H1 (cell line): ENCODE measurements at regions not wholly inside any gene's neighbourhood (a gene's known extent, or its start where the extent isn't known, plus 50 kb on each side); places are given as distances from the start of the nearest gene placed in this dataset.

Experiments used
- CTCF ChIA-PET: fragments of 300-600 bp; sonication (Branson Sonifier 250); formaldehyde crosslinking; loops from one replicate; lab custom pipeline; 2021; ENCODE audit not compliant: partially characterized antibody; lab: Charles Lee
- POLR2A ChIA-PET: fragments of 300-600 bp; sonication (Branson Sonifier 250); formaldehyde crosslinking; loops from one replicate; lab custom pipeline; 2021; ENCODE audit warnings: inconsistent platforms; ENCODE audit not compliant: partially characterized antibody; lab: Charles Lee
- DNase-seq, 2 experiments: peaks; one replicate each; pipeline versions ENCODE4 v3.0.0 to v3.0.0-alpha.2; 2010 to 2022; ENCODE audit warnings: low spot score in 2 of 2, low read depth in 1 of 2, mixed read lengths in 1 of 2
- FAIRE-seq: peaks from 2 replicates; lab custom pipeline; 2011; peaks lifted over from hg19 to GRCh38; lab: Jason Lieb, UNC
- H2AFZ ChIP-seq: 2 replicates; pipeline ENCODE4 v1.8.1; 2012; ENCODE audit warnings: low read length, inconsistent platforms
- H2AK5ac ChIP-seq: 2 replicates; pipeline ENCODE4 v1.6.1; 2013; ENCODE audit warnings: low read depth, low read length
- H2BK120ac ChIP-seq: replicated peaks from 2 replicates; pipeline ENCODE3; 2013; ENCODE audit warnings: low read depth, low read length, inconsistent platforms
- H2BK12ac ChIP-seq: 2 replicates; pipeline ENCODE4 v1.6.1; 2013; ENCODE audit warnings: low read depth, low read length
- H2BK15ac ChIP-seq: 2 replicates; pipeline ENCODE4 v1.6.1; 2013; ENCODE audit warnings: low read length
- H2BK20ac ChIP-seq: 2 replicates; pipeline ENCODE4 v1.6.1; 2013; ENCODE audit warnings: low read length
- H2BK5ac ChIP-seq: 2 replicates; pipeline ENCODE4 v1.6.1; 2013; ENCODE audit warnings: low read depth, low read length
- H3K14ac ChIP-seq: 2 replicates; pipeline ENCODE4 v1.6.1; 2013; ENCODE audit warnings: inconsistent platforms; ENCODE audit not compliant: insufficient read length
- H3K18ac ChIP-seq: 2 replicates; pipeline ENCODE4 v1.6.1; 2013; ENCODE audit warnings: low read length; ENCODE audit errors: extremely low read depth
- H3K23ac ChIP-seq: 2 replicates; pipeline ENCODE4 v1.6.1; 2013; ENCODE audit warnings: inconsistent platforms; ENCODE audit not compliant: insufficient read length
- H3K23me2 ChIP-seq: 2 replicates; pipeline ENCODE4 v1.6.1; 2013; ENCODE audit warnings: low read depth, low read length
- H3K27ac ChIP-seq: 2 replicates; pipeline ENCODE4 v1.6.1; 2011; ENCODE audit warnings: low read depth, low read length, inconsistent platforms
- H3K27me3 ChIP-seq, 4 experiments: replicated peaks in 1 of 4; 1 replicate in 1 of 4; 2 replicates in 3 of 4; pipeline versions ENCODE4 v1.6.1 to v1.8.1; 2011 to 2013; ENCODE audit warnings: low read length in 3 of 4, mild to moderate bottlenecking in 3 of 4, inconsistent platforms in 2 of 4, mixed read lengths in 2 of 4, moderate library complexity in 1 of 4; ENCODE audit not compliant: control insufficient read depth in 3 of 4, insufficient read depth in 3 of 4; ENCODE audit errors: extremely low read depth in 1 of 4
- H3K36me3 ChIP-seq, 4 experiments: 2 replicates each; pipeline versions ENCODE4 v1.6.1 to v1.8.1; 2011 to 2013; ENCODE audit warnings: mild to moderate bottlenecking in 4 of 4, low read length in 3 of 4, moderate library complexity in 2 of 4, control low read depth in 1 of 4, inconsistent platforms in 1 of 4; ENCODE audit not compliant: insufficient read depth in 4 of 4, control insufficient read depth in 2 of 4
- H3K4ac ChIP-seq: replicated peaks from 2 replicates; pipeline ENCODE3; 2013; ENCODE audit warnings: low read length, low read depth, mixed read lengths, inconsistent platforms; ENCODE audit not compliant: insufficient read length
- H3K4me1 ChIP-seq, 4 experiments: replicated peaks in 1 of 4; 1 replicate in 1 of 4; 2 replicates in 3 of 4; pipeline versions ENCODE4 v1.6.1 to v1.8.1; 2011 to 2013; ENCODE audit warnings: low read length in 3 of 4, inconsistent platforms in 2 of 4, mixed read lengths in 1 of 4; ENCODE audit not compliant: insufficient read depth in 4 of 4, control insufficient read depth in 3 of 4
- H3K4me2 ChIP-seq, 2 experiments: 2 replicates each; pipeline versions ENCODE4 v1.6.1 to v1.8.1; 2011 to 2013; ENCODE audit warnings: low read depth in 2 of 2, low read length in 2 of 2, control low read depth in 1 of 2, inconsistent platforms in 1 of 2, mild to moderate bottlenecking in 1 of 2; ENCODE audit not compliant: insufficient read depth in 1 of 2
- H3K4me3 ChIP-seq, 4 experiments: fragments of 200-600, 300-600 bp in 1 of 4; sonication (generic), shearing (Covaris generic), sonication (Bioruptor Twin) in 1 of 4; 2 replicates each; pipeline versions ENCODE4 v1.5.1 to v1.8.1; 2011 to 2016; ENCODE audit warnings: low read length in 4 of 4, low read depth in 3 of 4, control low read depth in 2 of 4, inconsistent platforms in 2 of 4, mild to moderate bottlenecking in 2 of 4, mixed read lengths in 1 of 4, moderate library complexity in 1 of 4; ENCODE audit not compliant: insufficient read depth in 2 of 4; ENCODE audit errors: extremely low read depth in 1 of 4
- H3K56ac ChIP-seq: replicated peaks from 2 replicates; pipeline ENCODE3; 2013; ENCODE audit warnings: low read depth, mild to moderate bottlenecking, mixed read lengths, low read length, inconsistent platforms; ENCODE audit not compliant: insufficient read length
- H3K79me1 ChIP-seq: 2 replicates; pipeline ENCODE4 v1.6.1; 2013; ENCODE audit warnings: low read depth, low read length, control low read depth
- H3K79me2 ChIP-seq, 2 experiments: 2 replicates each; pipeline versions ENCODE4 v1.6.1 to v1.8.1; 2012 to 2013; ENCODE audit warnings: low read length in 2 of 2, mild to moderate bottlenecking in 2 of 2, inconsistent platforms in 1 of 2; ENCODE audit not compliant: insufficient read depth in 2 of 2, control insufficient read depth in 1 of 2
- H3K9ac ChIP-seq, 4 experiments: replicated peaks in 1 of 4; 1 replicate in 1 of 4; 2 replicates in 3 of 4; pipeline versions ENCODE4 v1.6.1 to v1.8.1; 2011 to 2013; ENCODE audit warnings: low read depth in 3 of 4, low read length in 3 of 4, control low read depth in 2 of 4, mild to moderate bottlenecking in 2 of 4, moderate library complexity in 2 of 4, inconsistent platforms in 1 of 4; ENCODE audit errors: extremely low read depth in 1 of 4
- H3K9me3 ChIP-seq, 2 experiments: 2 replicates each; pipeline versions ENCODE4 v1.6.1 to v1.8.1; 2012 to 2013; ENCODE audit warnings: mild to moderate bottlenecking in 2 of 2, moderate library complexity in 2 of 2, control low read depth in 1 of 2, inconsistent platforms in 1 of 2, low read depth in 1 of 2, low read length in 1 of 2, mixed read lengths in 1 of 2; ENCODE audit not compliant: insufficient read depth in 2 of 2
- H4K20me1 ChIP-seq, 2 experiments: replicated peaks in 1 of 2; 2 replicates each; pipeline versions ENCODE3 to v1.8.1; 2011 to 2013; ENCODE audit warnings: inconsistent platforms in 2 of 2, low read length in 2 of 2, mild to moderate bottlenecking in 1 of 2; ENCODE audit not compliant: insufficient read depth in 2 of 2, control insufficient read depth in 1 of 2
- H4K5ac ChIP-seq: 2 replicates; pipeline ENCODE4 v1.6.1; 2013; ENCODE audit warnings: low read length, low read depth, mixed read lengths, inconsistent platforms; ENCODE audit not compliant: insufficient read length
- H4K8ac ChIP-seq: 2 replicates; pipeline ENCODE4 v1.8.0; 2013; ENCODE audit warnings: mild to moderate bottlenecking, moderate library complexity, low read length, inconsistent platforms; ENCODE audit not compliant: insufficient read depth; ENCODE audit errors: extremely low read depth
- H4K91ac ChIP-seq: replicated peaks from 2 replicates; pipeline ENCODE3; 2013; ENCODE audit warnings: low read length, mixed read lengths, inconsistent platforms; ENCODE audit not compliant: insufficient read length
- ASH2L ChIP-seq: fragments of 200-600, 300-600 bp; sonication (generic); IDR thresholded peaks from one replicate; pipeline ENCODE4 v1.7.1; 2017; ENCODE audit warnings: low read length
- ATF3 ChIP-seq: IDR thresholded peaks from 2 replicates; pipeline ENCODE4 v1.6.1; 2011; ENCODE audit warnings: low read depth, mild to moderate bottlenecking, low read length; ENCODE audit not compliant: insufficient read depth
- BRCA1 ChIP-seq: IDR thresholded peaks from 2 replicates; pipeline ENCODE4 v1.6.1; 2012; ENCODE audit warnings: low read depth, low read length, improper control_type of control experiment
- CBX5 ChIP-seq: fragments of 300-800, 300-1000 bp; sonication (generic); IDR thresholded peaks from 2 replicates; pipeline ENCODE4 v1.7.1; 2016; ENCODE audit warnings: antibody characterized with exemption, low read length, low read depth
- CEBPB ChIP-seq: IDR thresholded peaks from 2 replicates; pipeline ENCODE4 v1.6.1; 2012; ENCODE audit warnings: low read depth, low read length
- CREB1 ChIP-seq: IDR thresholded peaks from 2 replicates; pipeline ENCODE4 v1.6.1; 2012; ENCODE audit warnings: inconsistent platforms
- EGR1 ChIP-seq: IDR thresholded peaks from 2 replicates; pipeline ENCODE4 v1.6.1; 2011; ENCODE audit warnings: low read depth, low read length, borderline replicate concordance
- FOSL1 ChIP-seq: IDR thresholded peaks from 2 replicates; pipeline ENCODE4 v1.6.1; 2011; ENCODE audit warnings: mild to moderate bottlenecking, low read depth, low read length, moderate library complexity; ENCODE audit not compliant: insufficient read depth
- NANOG ChIP-seq: IDR thresholded peaks from 2 replicates; pipeline ENCODE4 v1.6.1; 2011; ENCODE audit warnings: low read length, low read depth, mild to moderate bottlenecking, inconsistent platforms; ENCODE audit not compliant: insufficient read depth, poor library complexity, severe bottlenecking
- POU5F1 ChIP-seq: IDR thresholded peaks from 2 replicates; pipeline ENCODE4 v1.6.1; 2011; ENCODE audit warnings: low read depth, mild to moderate bottlenecking, low read length, moderate library complexity
- SIRT6 ChIP-seq: IDR thresholded peaks from one replicate; pipeline ENCODE4 v1.7.1; 2012; ENCODE audit warnings: low read length, inconsistent platforms
- SP2 ChIP-seq: IDR thresholded peaks from 2 replicates; pipeline ENCODE4 v1.6.1; 2012; ENCODE audit warnings: mild to moderate bottlenecking, low read length, inconsistent platforms
- TAF7 ChIP-seq: optimal IDR thresholded peaks from 2 replicates; pipeline ENCODE3; 2011; ENCODE audit warnings: low read depth, mild to moderate bottlenecking, inconsistent platforms, low read length, moderate library complexity, borderline replicate concordance
- TBP ChIP-seq: IDR thresholded peaks from 2 replicates; pipeline ENCODE4 v1.6.1; 2011; ENCODE audit warnings: low read depth, low read length, improper control_type of control experiment
- ZNF274 ChIP-seq: IDR thresholded peaks from 2 replicates; pipeline ENCODE4 v1.7.0; 2012; ENCODE audit warnings: low read length, borderline replicate concordance; ENCODE audit errors: extremely low read depth
- WGBS, 2 experiments: shearing (Covaris generic) in 1 of 2; methylation state at CpG; one replicate each; pipeline versions ENCODE4 v1.1.6 to v1.1.7; 2013 to 2015; ENCODE audit warnings: low lambda C conversion rate in 2 of 2, mixed read lengths in 2 of 2, inconsistent platforms in 1 of 2, low coverage in 1 of 2, missing lambda C conversion rate in 1 of 2; ENCODE audit not compliant: insufficient replicate concordance in 2 of 2, insufficient coverage in 1 of 2, insufficient read length in 1 of 2; ENCODE audit errors: extremely low coverage in 1 of 2, missing lambda C conversion rate in 1 of 2; 5-methylcytosine and 5-hydroxymethylcytosine counted together

DNA sequence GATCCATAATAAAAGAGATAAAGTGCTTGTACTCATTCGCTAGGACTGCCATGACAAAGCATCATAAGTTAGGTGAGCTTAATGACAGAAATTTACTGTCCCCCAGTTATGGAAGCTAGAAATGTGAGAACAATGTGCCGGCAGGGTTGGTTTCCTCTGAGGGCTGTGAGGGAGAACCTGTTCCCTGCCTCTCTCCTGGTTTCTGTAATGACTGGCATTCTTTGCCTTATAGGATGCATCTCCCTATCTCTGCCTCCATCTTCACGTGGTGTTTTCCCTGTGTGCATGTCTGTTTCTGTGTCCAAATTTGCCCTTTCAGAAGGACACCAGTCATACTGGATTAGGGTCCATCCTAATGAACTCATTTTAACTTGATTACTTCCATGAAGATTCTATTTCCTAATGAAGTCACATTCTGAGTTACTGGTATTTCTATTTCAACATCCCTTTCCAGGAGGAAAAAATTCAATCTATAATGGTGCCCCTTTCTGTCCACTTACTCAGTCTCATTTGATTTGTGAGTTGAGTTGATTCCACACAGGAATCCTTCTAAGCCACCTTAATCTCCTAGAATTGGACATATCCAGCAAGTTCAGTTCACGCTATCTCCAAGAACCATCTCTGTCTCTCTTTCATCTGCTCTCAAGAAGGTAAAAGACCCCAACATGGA lies 71.2 kb upstream of the LIPC start:
- Histone ChIP-seq H3K36me3 (no peaks in the 10 kb centered on the region), H2BK15ac (no peak overlapping the region), H4K91ac (no peak overlapping the region), H4K20me1 (no peaks in the 10 kb centered on the region), H2BK12ac (no peak overlapping the region), H3K56ac (no peak overlapping the region), H2BK20ac (no peak overlapping the region), H4K8ac (no peak overlapping the region), H3K79me1 (no peaks in the 10 kb centered on the region), H3K4me2 (no peak overlapping the region), H3K9ac (no peak overlapping the region), H2AFZ (no peak overlapping the region), H3K18ac (no peak overlapping the region), H3K27ac (no peak overlapping the region), H3K27me3 (no peaks in the 10 kb centered on the region), H2AK5ac (no peak overlapping the region), H3K23ac (no peak overlapping the region), H3K4me1 (peaks cover 3 to 12% (median 5%) of the 10 kb centered on the region in 4 experiments; a peak in 6 of 7 replicates), H4K5ac (no peak overlapping the region), H2BK120ac (no peak overlapping the region), H3K4me3 (no peak overlapping the region), H3K23me2 (no peaks in the 10 kb centered on the region), H3K79me2 (no peaks in the 10 kb centered on the region), H3K14ac (no peak overlapping the region), H2BK5ac (no peak overlapping the region), H3K4ac (no peak overlapping the region), H3K9me3 (no peaks in the 10 kb centered on the region)
- no peak for DNase-seq
- ChIA-PET POLR2A (no interaction called here), CTCF (interaction anchor here (0.9 to 1.5 kb wide), 2 partner anchors 14 to 91 kb away, joined by 3 to 6 read pairs; no protein-coding TSS in a partner anchor)
- FAIRE-seq: no peak
- WGBS, 2 experiments: 90% methylated on average over 4 of the region's 4 CpGs; no CpG with 5 or more reads in 1 of the 2 experiments
- TF ChIP-seq NANOG (no peak), FOSL1 (no peak), CBX5 (no peak), ZNF274 (no peak), SP2 (no peak), SIRT6 (no peak), BRCA1 (no peak), ATF3 (no peak), TAF7 (no peak), EGR1 (no peak), CEBPB (no peak), TBP (no peak), ASH2L (no peak), CREB1 (no peak), POU5F1 (no peak)
